ENCODE measurements at regions not wholly inside any gene's neighbourhood (a gene's known extent, or its start where the extent isn't known, plus 50 kb on each side); places are given as distances from the start of the nearest gene placed in this dataset.

DNA sequence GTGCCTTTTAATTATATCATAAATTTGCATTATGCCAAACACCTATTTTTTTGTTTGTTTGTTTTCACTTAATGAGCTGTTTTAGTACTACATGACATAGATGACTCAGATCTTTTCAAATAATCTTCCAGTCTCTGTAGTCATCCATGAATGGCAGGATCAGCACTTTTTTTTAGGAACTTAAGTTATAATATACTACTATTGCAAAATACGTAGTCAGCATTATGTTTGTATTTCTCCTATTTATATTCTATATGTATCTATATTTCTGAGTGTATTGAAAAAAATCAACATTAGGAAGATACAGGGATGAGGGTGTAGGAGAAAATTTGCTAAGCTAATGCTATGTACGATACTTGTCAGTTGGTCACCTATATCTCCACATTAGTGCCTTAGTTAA is 773.1 kb upstream of the AGA start:
- TF ChIP-seq, protein P1, sequence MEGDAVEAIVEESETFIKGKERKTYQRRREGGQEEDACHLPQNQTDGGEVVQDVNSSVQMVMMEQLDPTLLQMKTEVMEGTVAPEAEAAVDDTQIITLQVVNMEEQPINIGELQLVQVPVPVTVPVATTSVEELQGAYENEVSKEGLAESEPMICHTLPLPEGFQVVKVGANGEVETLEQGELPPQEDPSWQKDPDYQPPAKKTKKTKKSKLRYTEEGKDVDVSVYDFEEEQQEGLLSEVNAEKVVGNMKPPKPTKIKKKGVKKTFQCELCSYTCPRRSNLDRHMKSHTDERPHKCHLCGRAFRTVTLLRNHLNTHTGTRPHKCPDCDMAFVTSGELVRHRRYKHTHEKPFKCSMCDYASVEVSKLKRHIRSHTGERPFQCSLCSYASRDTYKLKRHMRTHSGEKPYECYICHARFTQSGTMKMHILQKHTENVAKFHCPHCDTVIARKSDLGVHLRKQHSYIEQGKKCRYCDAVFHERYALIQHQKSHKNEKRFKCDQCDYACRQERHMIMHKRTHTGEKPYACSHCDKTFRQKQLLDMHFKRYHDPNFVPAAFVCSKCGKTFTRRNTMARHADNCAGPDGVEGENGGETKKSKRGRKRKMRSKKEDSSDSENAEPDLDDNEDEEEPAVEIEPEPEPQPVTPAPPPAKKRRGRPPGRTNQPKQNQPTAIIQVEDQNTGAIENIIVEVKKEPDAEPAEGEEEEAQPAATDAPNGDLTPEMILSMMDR (IDR thresholded peaks at IDR 0.05; ENCODE audit: borderline replicate concordance, extremely low read depth, low read length, poor library complexity, severe bottlenecking) = no peak
- no peak for TF ChIP-seq EZH2 (IDR thresholded peaks at IDR 0.05; ENCODE audit: borderline replicate concordance, low read depth, low read length, severe bottlenecking)
